ENCODE measurements at regions not wholly inside any gene's neighbourhood (a gene's known extent, or its start where the extent isn't known, plus 50 kb on each side); places are given as distances from the start of the nearest gene placed in this dataset.

DNA sequence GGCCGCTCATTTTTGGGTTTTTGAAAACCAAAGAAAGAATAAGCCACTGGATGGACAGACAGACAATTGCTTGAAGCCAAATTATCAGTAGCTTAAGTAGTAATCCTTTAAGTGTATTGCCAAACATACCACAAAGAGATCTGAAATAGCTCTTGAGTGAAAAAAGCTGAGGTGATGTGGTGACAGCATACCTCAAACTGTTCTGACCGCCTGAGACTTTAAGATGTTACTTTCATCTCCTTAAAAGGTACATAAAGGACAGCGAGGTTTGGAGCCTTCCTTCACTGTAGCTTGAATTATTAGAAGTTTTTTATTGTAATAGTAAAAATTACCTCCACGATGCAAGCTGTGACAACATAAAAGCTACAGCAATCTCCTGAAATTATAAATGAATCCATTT is 271.5 kb upstream of the FAM241A start:
- ATAC-seq (ENCODE audit: low read depth) (no peak), DNase-seq (no peak)
- Histone ChIP-seq H4K20me1 (ENCODE audit: control insufficient read depth, insufficient read depth, low read length, poor library complexity, severe bottlenecking) (no peaks in the 10 kb centered on the region), H3K4me3 (ENCODE audit: control extremely low read depth in 1 of 5, extremely low read depth in 1 of 5, insufficient read depth in 1 of 5, low read depth in 2 of 5, low read length in 4 of 5) (no peak overlapping the region), H3K27me3 (replicated peaks in 1 of 4; ENCODE audit: control extremely low read depth in 1 of 4, control insufficient read depth in 3 of 4, insufficient read depth in 4 of 4, low read length in 3 of 4) (no peaks in the 10 kb centered on the region), H3K4me2 (replicated peaks; ENCODE audit: low read depth, low read length, poor library complexity, severe bottlenecking) (no peak overlapping the region), H3K9me3 (ENCODE audit: control extremely low read depth in 1 of 3, control insufficient read depth in 2 of 3, insufficient read depth in 1 of 3, low read length in 2 of 3) (no peaks in the 10 kb centered on the region), H3K9ac (ENCODE audit: low read length) (no peak overlapping the region), H2AFZ (ENCODE audit: insufficient read depth, low read depth, low read length, poor library complexity, severe bottlenecking) (no peak overlapping the region), H3K36me3 (replicated peaks in 1 of 2; ENCODE audit: control extremely low read depth in 1 of 2, control insufficient read depth in 1 of 2, extremely low read depth in 1 of 2, insufficient read depth in 2 of 2, low read length in 1 of 2) (no peaks in the 10 kb centered on the region), H3K27ac (ENCODE audit: low read length in 2 of 2) (no peak overlapping the region), H3K79me2 (ENCODE audit: control insufficient read depth, insufficient read depth, low read length) (no peaks in the 10 kb centered on the region), H3K4me1 (ENCODE audit: control insufficient read depth in 2 of 2, insufficient read depth in 2 of 2, low read length in 2 of 2) (no peaks in the 10 kb centered on the region)
- ChIA-PET POLR2A (no interaction called here), CTCF (interaction anchor here (1.1 kb wide), 1 partner anchor 17 kb away, joined by 3 read pairs; no protein-coding TSS in a partner anchor)
- intact Hi-C loops (cut with micrococcal nuclease): no loop called here
- no peak for TF ChIP-seq EZH2 (IDR thresholded peaks at IDR 0.05; ENCODE audit: borderline replicate concordance, insufficient read depth, low read depth, low read length, poor library complexity, severe bottlenecking)
- TF ChIP-seq, protein P1, sequence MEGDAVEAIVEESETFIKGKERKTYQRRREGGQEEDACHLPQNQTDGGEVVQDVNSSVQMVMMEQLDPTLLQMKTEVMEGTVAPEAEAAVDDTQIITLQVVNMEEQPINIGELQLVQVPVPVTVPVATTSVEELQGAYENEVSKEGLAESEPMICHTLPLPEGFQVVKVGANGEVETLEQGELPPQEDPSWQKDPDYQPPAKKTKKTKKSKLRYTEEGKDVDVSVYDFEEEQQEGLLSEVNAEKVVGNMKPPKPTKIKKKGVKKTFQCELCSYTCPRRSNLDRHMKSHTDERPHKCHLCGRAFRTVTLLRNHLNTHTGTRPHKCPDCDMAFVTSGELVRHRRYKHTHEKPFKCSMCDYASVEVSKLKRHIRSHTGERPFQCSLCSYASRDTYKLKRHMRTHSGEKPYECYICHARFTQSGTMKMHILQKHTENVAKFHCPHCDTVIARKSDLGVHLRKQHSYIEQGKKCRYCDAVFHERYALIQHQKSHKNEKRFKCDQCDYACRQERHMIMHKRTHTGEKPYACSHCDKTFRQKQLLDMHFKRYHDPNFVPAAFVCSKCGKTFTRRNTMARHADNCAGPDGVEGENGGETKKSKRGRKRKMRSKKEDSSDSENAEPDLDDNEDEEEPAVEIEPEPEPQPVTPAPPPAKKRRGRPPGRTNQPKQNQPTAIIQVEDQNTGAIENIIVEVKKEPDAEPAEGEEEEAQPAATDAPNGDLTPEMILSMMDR (IDR thresholded peaks at IDR 0.05): no peak
- WGBS (ENCODE audit: insufficient coverage): 100% methylated on average over 2 of the region's 4 CpGs
- Mint-ChIP-seq H3K4me3 (no peak overlapping the region), H3K4me1 (no peaks in the 10 kb centered on the region), H3K9me3 (ENCODE audit: insufficient read depth) (no peaks in the 10 kb centered on the region), H3K27ac (no peak overlapping the region), H3K27me3 (peaks cover 5% of the 10 kb centered on the region)

DNA sequence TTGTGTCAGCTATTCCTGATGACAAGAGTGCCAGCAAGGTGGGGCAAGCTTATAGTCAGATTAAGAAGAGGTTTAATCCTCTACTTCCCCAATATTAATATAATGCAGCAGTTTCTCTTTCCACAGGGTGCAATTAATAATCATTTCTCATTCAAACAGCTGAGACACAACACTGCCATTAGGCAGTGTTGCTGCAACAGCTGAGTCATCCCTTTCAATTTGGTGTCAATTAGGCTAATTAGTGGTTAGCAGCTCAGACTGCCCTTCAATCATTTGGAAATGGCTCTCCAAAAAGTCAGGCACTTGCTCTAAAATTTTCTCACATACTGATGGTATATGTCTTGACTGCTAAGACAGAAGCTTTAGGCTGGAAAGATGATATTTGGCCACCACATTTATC is 265.7 kb upstream of the FAM241A start:
- H3K27ac Mint-ChIP-seq: no peak overlapping the region
- Histone ChIP-seq H3K4me3 (ENCODE audit: control extremely low read depth in 1 of 5, extremely low read depth in 1 of 5, insufficient read depth in 1 of 5, low read depth in 2 of 5, low read length in 4 of 5) (no peak overlapping the region), H2AFZ (ENCODE audit: insufficient read depth, low read depth, low read length, poor library complexity, severe bottlenecking) (no peak overlapping the region), H3K36me3 (replicated peaks in 1 of 2; ENCODE audit: control extremely low read depth in 1 of 2, control insufficient read depth in 1 of 2, extremely low read depth in 1 of 2, insufficient read depth in 2 of 2, low read length in 1 of 2) (no peaks in the 10 kb centered on the region), H4K20me1 (ENCODE audit: control insufficient read depth, insufficient read depth, low read length, poor library complexity, severe bottlenecking) (no peaks in the 10 kb centered on the region), H3K9ac (ENCODE audit: low read length) (no peak overlapping the region), H3K27ac (ENCODE audit: low read length in 2 of 2) (no peak overlapping the region), H3K9me3 (ENCODE audit: control extremely low read depth in 1 of 3, control insufficient read depth in 2 of 3, insufficient read depth in 1 of 3, low read length in 2 of 3) (no peaks in the 10 kb centered on the region), H3K4me2 (replicated peaks; ENCODE audit: low read depth, low read length, poor library complexity, severe bottlenecking) (no peak overlapping the region), H3K79me2 (ENCODE audit: control insufficient read depth, insufficient read depth, low read length) (no peaks in the 10 kb centered on the region), H3K4me1 (ENCODE audit: control insufficient read depth in 2 of 2, insufficient read depth in 2 of 2, low read length in 2 of 2) (no peaks in the 10 kb centered on the region), H3K27me3 (replicated peaks in 1 of 4; ENCODE audit: control extremely low read depth in 1 of 4, control insufficient read depth in 3 of 4, insufficient read depth in 4 of 4, low read length in 3 of 4) (peaks cover 0 to 3% (median 0%) of the 10 kb centered on the region in 4 experiments)
- CTCF ChIA-PET: no interaction called here
- TF ChIP-seq, protein P1 (IDR thresholded peaks at IDR 0.05): no peak
- no peak for TF ChIP-seq EZH2 (IDR thresholded peaks at IDR 0.05; ENCODE audit: borderline replicate concordance, insufficient read depth, low read depth, low read length, poor library complexity, severe bottlenecking)
- POLR2A ChIA-PET: no interaction called here
- DNase-seq (no peak), ATAC-seq (ENCODE audit: low read depth) (no peak)
- H3K4me1 Mint-ChIP-seq: no peaks in the 10 kb centered on the region
- no peaks in the 10 kb centered on the region for H3K27me3 Mint-ChIP-seq
- H3K4me3 Mint-ChIP-seq: no peak overlapping the region
- intact Hi-C loops (cut with micrococcal nuclease): no loop called here
- H3K9me3 Mint-ChIP-seq (ENCODE audit: insufficient read depth): no peaks in the 10 kb centered on the region

Measured in B cell (primary cell).